LHCN-M2 (cell line): ENCODE measurements at regions not wholly inside any gene's neighbourhood (a gene's known extent, or its start where the extent isn't known, plus 50 kb on each side); places are given as distances from the start of the nearest gene placed in this dataset.
A peak's percentile ranks its signal among the peaks of the same experiment; 100 is the strongest.

ENCODE experiments used
- DNase-seq: peaks from one replicate; pipeline ENCODE4 v3.0.0-alpha.2; 2012; ENCODE audit warnings: low read depth

DNA sequence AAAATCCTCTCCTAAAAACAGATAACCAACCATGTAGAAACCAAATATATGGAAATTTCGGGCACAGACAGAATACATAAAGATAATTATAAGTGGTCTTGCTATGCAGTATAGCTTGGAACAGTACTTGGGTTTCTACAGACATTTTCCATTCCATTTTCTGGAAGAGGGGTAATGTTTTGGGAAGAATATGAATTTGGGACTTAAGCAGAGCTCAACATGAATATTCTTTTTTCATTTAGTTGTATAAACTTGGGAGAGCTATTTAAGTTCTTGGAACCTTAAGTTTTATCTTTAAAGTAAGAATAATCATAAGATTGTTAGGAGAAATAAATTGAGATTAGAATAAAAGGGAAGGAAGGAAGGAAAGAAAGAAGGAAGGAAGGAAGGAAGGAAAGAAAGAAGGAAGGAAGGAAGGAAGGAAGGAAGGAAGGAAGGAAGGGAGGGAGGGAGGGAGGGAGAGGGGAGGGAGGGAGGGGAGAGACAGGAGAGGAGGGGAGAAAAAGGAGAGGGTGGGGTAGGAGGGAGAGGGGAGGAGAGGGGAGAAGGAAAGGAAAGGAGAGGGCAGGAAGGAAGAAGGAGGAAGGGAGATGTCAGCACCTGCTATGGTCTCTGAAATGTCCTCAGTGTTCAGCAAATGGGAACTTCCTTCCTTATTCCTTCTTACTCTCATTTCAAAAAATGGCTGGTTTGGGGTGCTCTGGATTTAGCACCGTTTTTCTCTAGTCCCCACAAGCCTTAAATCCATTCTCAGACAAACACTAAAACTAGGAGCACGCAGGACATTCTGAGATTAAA, 248.3 kb downstream of the LY86 start:
- no peak for DNase-seq

DNA sequence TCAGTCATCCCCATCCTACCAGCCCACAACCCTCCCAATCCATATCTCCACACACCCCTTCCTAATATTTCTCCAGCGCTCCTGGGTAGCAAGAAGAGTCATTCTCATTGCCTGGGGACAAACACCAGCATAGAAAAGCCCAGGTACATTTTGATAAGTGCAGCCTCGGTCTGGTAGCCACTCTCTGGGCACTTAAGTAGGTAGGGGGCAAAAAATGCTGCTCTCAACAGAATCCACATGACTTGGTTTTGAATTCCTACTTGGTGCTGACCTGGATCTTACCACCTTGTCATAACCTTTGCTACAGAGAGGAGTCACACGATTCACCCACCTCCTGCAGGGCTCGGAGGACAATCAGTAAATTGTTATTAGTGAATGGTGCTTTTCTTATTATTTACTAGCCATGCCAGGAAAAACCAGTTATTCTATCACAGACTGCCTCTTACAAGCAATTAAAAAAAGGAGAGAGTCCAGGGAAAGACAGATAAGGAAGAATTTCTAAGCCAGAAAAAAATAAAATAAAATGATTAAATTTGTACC, 249.1 kb downstream of the LY86 start:
- DNase-seq: no peak

- DNase-seq: no peak
Observed at GRCh38 chr6:6840831-6841291, 252.3 kb downstream of the LY86 start.

DNA sequence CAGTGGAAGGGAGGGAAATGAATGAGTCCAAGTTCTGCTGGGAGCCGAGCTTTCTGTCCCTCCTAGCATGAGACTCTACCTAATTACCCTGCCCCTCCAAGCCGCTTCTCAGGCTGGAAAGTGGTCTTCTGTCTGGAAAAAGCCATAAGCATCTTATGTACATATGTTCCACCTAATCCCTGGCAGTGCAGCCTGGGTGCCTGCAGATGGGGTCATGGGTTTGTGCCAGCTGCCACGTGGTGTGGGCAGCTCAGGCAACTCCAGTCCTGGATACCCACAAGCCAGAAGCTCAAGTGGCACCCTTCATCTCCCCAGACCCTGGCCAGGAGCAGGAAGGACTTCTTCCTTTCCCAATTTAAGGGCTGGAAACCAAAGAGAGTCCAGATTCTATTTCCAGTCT, 253.1 kb downstream of the LY86 start:
- DNase-seq: peak; percentile 7

DNA sequence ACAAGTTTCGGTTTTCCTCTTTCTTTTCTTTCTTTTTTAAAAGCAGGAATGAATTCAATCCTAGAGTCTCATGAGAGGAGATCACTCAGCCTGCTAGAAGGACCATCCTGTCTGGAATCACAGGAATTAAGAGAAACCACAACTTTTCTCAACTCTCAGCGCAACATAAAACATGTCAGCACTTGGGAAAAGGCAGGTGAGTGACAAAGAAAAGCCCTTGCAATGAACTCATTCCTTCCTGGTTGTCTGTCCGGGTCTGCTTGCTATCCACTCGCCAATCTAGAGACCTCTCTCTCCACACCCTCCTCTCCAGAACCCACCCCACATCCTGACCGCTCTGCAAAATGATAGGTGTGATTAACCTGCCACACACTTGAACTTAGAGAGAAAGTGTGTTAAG, 253.8 kb downstream of the LY86 start:
- no peak for DNase-seq

GRCh38 chr6:6843057-6843627, 254.6 kb downstream of the LY86 start:
- peak; percentile 9 for DNase-seq

- no peak for DNase-seq
Observed at GRCh38 chr6:6843777-6844176, 255.3 kb downstream of the LY86 start.

DNA sequence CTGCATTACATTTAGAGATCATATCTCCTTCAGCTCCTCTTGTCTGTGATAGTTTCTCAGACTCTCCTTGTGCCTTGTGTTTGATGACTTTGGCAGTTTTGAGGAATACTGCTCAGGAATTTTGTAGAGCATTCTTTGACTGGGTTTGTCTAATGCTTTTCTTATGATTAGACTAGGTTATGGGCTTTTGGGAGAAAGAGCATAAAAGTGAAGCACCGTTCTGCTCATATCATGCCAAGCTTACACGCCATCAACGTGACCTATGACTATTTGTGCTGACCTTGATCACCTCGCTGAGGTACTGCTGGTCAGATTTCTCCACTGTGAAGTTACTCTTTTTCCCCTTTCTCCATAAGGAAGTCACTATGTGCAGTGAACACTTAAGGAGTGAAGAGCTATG, 256.0 kb downstream of the LY86 start:
- no peak for DNase-seq

DNA sequence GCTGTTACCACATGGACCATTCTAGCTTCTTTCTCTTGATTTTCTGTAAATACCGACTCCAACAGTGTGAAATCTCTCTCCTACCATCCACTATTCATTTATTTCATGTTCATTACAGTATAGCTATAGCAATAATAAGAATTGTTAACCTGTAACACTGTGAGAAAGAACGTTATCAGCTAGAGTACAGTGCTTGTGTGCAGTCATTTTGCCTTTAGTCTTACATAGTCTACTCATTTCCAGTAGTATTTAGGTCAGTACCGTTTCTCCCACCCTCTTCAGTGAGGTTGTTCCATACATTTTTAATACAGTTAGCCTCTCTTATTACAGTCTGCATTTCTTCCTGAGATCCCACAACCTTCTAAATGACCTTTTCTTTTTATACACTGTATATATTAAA, 257.1 kb downstream of the LY86 start:
- DNase-seq: no peak

DNA sequence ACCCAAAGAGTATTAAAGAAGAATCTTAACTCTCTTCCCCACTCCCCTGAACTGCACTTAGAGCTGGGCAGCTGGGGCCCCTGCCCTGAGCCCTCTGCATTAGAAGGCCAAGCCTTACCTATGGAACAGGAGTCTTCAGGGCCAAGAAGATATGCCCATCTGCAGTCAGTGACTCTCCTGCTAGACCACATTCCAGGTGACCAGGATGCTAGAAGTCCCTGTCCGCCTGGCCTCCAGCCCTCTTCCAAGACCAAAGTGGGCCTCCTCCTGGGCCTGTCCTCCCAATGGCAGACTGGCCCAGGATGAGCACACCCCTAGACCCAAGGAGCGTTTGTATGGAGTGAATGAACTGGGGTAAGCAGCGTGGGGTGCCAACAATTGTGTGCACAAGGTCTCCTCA, 259.1 kb downstream of the LY86 start:
- DNase-seq: no peak

DNA sequence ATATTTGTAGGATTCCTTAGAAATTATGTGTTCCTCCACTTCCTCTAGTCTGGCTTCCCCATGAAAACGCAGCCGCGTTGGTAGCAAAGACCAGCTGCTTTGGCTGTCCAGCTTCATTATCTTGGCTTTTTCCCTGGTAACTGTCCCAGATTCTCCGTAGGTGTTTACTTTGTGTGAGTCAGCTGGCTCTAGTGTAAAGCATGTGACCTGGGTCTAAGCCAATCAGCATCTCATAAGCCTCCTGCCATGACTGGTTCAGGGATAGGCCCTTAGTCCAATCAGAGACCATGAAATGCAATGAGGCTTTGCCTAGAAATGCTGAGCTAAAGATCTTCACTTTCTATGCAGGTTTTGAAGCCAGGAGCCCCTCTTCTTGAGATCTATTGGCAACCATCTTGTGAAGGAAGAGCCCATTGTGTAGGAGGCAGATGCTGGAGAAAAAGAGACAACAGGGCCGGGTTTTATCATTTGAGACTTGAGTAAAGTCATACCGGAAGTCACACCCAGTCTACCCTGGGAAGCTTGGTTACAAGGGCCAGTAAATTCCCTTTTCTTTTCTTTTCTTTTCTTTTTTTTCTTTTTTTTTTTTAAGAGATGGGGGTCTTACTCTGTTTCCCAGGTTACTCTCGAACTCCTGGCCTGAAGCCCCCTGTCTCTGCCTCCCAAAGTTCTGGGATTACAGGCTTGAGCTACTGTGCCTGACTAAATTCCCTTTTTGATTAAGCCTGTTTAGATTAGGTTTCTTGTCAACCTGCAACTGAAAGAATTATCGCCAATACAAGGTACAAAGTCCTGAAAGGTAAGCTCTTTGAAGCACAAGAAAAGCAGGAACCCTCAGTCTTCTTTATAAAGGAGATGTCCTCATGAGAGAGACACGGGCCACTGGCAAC, 256.5 kb upstream of the RREB1 start:
- peak; percentile 95 for DNase-seq

DNA sequence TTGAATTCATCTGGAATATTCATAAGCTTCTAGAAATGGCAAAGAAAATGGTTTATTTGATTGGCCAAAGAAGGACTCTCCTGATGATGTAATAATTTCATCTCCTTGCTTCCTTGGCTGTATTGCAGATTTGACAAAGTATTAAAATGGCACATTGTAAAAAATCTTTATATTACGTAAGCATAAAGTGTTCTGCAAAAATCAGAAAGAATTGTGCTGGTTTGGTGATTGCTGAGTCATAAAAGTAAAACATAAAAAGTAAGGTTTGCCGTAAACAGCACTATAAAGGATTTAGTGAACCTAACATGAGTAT, 255.9 kb upstream of the RREB1 start:
- DNase-seq: no peak

- DNase-seq: peak; percentile 22
Observed at GRCh38 chr6:6856538-6857523, 250.9 kb upstream of the RREB1 start.

DNA sequence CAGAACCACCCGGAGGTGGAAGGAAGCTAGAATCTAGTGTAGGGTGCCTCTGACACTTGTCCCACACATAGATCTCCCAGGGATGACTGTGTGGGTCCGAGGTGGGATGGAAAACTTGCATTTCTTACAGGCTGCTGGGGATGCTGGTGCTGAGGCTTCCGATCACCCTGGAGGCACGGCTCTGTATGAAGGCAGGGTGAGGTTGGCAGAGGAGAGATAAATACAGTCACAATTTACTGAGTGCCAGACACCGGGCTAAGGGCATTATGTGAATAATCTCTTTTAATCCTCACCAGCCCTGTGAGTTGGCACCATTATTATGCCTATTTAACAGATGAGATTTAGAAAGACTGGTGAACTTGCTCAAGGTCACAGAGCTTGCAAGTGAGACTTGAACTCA, 250.2 kb upstream of the RREB1 start:
- no peak for DNase-seq

GRCh38 chr6:6858533-6858982, 249.2 kb upstream of the RREB1 start:
- DNase-seq: no peak

- DNase-seq: no peak
Observed at GRCh38 chr6:6859105-6859504, 248.7 kb upstream of the RREB1 start.

- DNase-seq: no peak
Observed at GRCh38 chr6:6859722-6860121, 248.0 kb upstream of the RREB1 start.

- no peak for DNase-seq
Observed at GRCh38 chr6:6860863-6861262, 246.9 kb upstream of the RREB1 start.

GRCh38 chr6:6861351-6861894, 246.3 kb upstream of the RREB1 start:
- DNase-seq: no peak

DNA sequence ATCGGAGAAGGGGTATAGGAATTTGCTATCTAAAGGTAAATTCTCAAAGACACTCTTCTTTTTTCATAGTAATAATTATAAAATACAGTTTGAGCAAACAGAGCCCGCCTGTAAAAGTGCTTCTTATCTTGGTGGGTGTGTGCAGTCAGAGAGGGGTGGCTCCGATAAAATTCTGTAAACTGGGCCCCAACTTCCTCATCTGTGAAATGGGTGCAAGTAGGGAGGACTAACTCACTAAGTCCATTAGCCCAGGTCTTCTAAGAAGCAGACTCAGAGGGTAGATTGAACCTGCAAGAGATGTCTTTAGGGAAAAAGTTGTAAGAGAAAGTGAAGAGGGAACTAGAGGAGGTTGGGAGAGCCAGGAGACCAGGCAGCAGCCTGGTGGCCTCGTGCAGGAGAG, 245.8 kb upstream of the RREB1 start:
- no peak for DNase-seq
